ENCODE measurements at regions not wholly inside any gene's neighbourhood (a gene's known extent, or its start where the extent isn't known, plus 50 kb on each side); places are given as distances from the start of the nearest gene placed in this dataset.

GRCh38 chr10:33802566-33802965 is 468.1 kb upstream of the NRP1 start:
- Histone ChIP-seq H2AK5ac (ENCODE audit: insufficient read length, low read length) (no peak overlapping the region), H3K79me2 (ENCODE audit: insufficient read depth, low read length) (0 out of 2 replicates have a peak, but pooled peaks cover 1% of the 10 kb centered on the region), H2AFZ (ENCODE audit: low read length) (no peak overlapping the region), H4K91ac (ENCODE audit: insufficient read length, low read depth, low read length) (no peak overlapping the region), H2BK20ac (ENCODE audit: low read depth, low read length, poor library complexity, severe bottlenecking) (no peak overlapping the region), H3K4me1 (ENCODE audit: insufficient read depth, low read length) (peaks cover 5% of the 10 kb centered on the region; the same call in 1 of the 2 replicates), H4K8ac (replicated peaks; ENCODE audit: insufficient read length, low read depth, low read length) (no peak overlapping the region), H3K9me3 (ENCODE audit: control insufficient read depth, low read depth, low read length) (no peaks in the 10 kb centered on the region), H3K4ac (ENCODE audit: low read depth, low read length) (no peak overlapping the region), H3K27me3 (ENCODE audit: insufficient read depth, low read length) (no peaks in the 10 kb centered on the region), H3K14ac (ENCODE audit: insufficient read depth, low read length) (no peak overlapping the region), H3K9ac (ENCODE audit: extremely low read depth, insufficient read length, low read length) (no peak overlapping the region), H2BK15ac (ENCODE audit: low read depth, low read length) (no peak overlapping the region), H3K23ac (ENCODE audit: insufficient read length, low read depth, low read length) (no peak overlapping the region), H2BK5ac (ENCODE audit: insufficient read length, low read length) (no peak overlapping the region), H4K5ac (ENCODE audit: insufficient read length, low read depth, low read length) (no peak overlapping the region), H3K23me2 (ENCODE audit: insufficient read length, low read depth, low read length, poor library complexity, severe bottlenecking) (no peaks in the 10 kb centered on the region), H3T11ph (ENCODE audit: low read length) (no peak overlapping the region), H3K4me2 (ENCODE audit: insufficient read depth, insufficient read length, low read length) (no peak overlapping the region), H4K20me1 (ENCODE audit: control insufficient read depth, insufficient read depth, insufficient read length) (no peaks in the 10 kb centered on the region), H3K79me1 (ENCODE audit: insufficient read depth, low read depth, low read length, poor library complexity, severe bottlenecking) (no peaks in the 10 kb centered on the region), H2BK12ac (ENCODE audit: insufficient read length, low read depth, low read length) (no peak overlapping the region), H3K56ac (ENCODE audit: insufficient read length, low read depth, low read length) (no peak overlapping the region), H2BK120ac (ENCODE audit: low read depth, low read length, poor library complexity, severe bottlenecking) (no peak overlapping the region), H3K18ac (ENCODE audit: insufficient read length, low read depth, low read length) (no peak overlapping the region), H3K27ac (ENCODE audit: insufficient read length, low read depth, low read length) (no peak overlapping the region)
- Mint-ChIP-seq H3K4me1 (peaks cover 18 to 28% of the 10 kb centered on the region in 2 experiments), H3K27ac (no peak overlapping the region), H3K36me3 (ENCODE audit: insufficient read depth in 1 of 3, low read depth in 3 of 3) (no peaks in the 10 kb centered on the region), H3K9me3 (no peaks in the 10 kb centered on the region; a peak in 1 of 5 replicates), H3K27me3 (ENCODE audit: low read depth) (no peaks in the 10 kb centered on the region; the same call in 1 of the 2 replicates), H3K4me3 (no peak overlapping the region)
- TF ChIP-seq, protein P1, sequence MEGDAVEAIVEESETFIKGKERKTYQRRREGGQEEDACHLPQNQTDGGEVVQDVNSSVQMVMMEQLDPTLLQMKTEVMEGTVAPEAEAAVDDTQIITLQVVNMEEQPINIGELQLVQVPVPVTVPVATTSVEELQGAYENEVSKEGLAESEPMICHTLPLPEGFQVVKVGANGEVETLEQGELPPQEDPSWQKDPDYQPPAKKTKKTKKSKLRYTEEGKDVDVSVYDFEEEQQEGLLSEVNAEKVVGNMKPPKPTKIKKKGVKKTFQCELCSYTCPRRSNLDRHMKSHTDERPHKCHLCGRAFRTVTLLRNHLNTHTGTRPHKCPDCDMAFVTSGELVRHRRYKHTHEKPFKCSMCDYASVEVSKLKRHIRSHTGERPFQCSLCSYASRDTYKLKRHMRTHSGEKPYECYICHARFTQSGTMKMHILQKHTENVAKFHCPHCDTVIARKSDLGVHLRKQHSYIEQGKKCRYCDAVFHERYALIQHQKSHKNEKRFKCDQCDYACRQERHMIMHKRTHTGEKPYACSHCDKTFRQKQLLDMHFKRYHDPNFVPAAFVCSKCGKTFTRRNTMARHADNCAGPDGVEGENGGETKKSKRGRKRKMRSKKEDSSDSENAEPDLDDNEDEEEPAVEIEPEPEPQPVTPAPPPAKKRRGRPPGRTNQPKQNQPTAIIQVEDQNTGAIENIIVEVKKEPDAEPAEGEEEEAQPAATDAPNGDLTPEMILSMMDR (conservative IDR thresholded peaks at IDR 0.05) = no peak
- WGBS (ENCODE audit: extremely low coverage, insufficient read length, low lambda C conversion rate) = no CpG with 5 or more reads among the region's 4 CpGs
- DNase-seq = no peak

Measured in H9 (cell line).